ENCODE measurements at regions not wholly inside any gene's neighbourhood (a gene's known extent, or its start where the extent isn't known, plus 50 kb on each side); places are given as distances from the start of the nearest gene placed in this dataset.

DNA sequence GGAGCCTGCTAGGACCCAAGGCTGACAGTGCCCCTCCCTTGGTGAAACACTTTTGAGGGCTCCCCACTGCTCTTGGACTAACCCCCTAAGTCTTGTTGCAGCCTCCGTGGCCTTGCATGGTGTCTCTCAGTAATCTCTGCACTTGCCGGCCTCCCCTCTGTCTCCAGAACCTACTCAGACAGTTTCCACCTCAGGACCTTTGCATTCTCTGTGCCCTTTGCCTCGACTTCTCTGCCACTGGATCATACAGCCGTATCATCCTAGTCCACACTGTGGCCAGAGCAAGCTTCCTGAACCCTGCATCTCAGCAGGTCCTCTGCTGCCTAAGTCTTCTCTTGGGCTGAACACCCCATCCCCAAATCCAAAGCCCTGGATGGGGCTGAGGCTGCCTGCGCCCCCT, 152.0 kb upstream of the PTPN1 start:
- TF ChIP-seq POLR2A (IDR thresholded peaks at IDR 0.05), result no peak
- TF ChIP-seq CTCF (IDR thresholded peaks at IDR 0.05 in 4 of 5, conservative IDR thresholded peaks at IDR 0.05 in 1 of 5), result no peak

Measured in gastrocnemius medialis (tissue), 4 donors.